OCI-LY1 (cell line): ENCODE measurements at regions not wholly inside any gene's neighbourhood (a gene's known extent, or its start where the extent isn't known, plus 50 kb on each side); places are given as distances from the start of the nearest gene placed in this dataset.

Experiments used
- H2AFZ ChIP-seq: fragments of 200-600 bp; sonication (generic), shearing (Covaris generic); 2 replicates; pipeline ENCODE4 v1.6.0; 2014; ENCODE audit warnings: antibody characterized with exemption, mild to moderate bottlenecking, low read length
- H3F3A ChIP-seq: fragments of 200-600 bp; sonication (generic), shearing (Covaris generic); 2 replicates; pipeline ENCODE4 v1.6.0; 2014; ENCODE audit warnings: mild to moderate bottlenecking, antibody characterized with exemption, low read length, moderate library complexity; ENCODE audit not compliant: insufficient read depth
- H3K27ac ChIP-seq: fragments of 200-600 bp; sonication (generic); 2 replicates; pipeline ENCODE4 v1.5.1; 2014; ENCODE audit warnings: low read length, mixed run types, mild to moderate bottlenecking, low read depth; ENCODE audit not compliant: poor library complexity, severe bottlenecking
- H3K27me3 ChIP-seq: fragments of 200-600 bp; sonication (generic); 2 replicates; pipeline ENCODE4 v1.6.0; 2014; ENCODE audit warnings: antibody characterized with exemption, mild to moderate bottlenecking, low read length, moderate library complexity; ENCODE audit not compliant: insufficient read depth
- H3K36me3 ChIP-seq: fragments of 200-600 bp; sonication (generic); 2 replicates; pipeline ENCODE4 v1.6.1; 2014; ENCODE audit warnings: mild to moderate bottlenecking, antibody characterized with exemption, low read length, moderate library complexity, mixed read lengths; ENCODE audit not compliant: insufficient read depth
- H3K4me1 ChIP-seq: fragments of 200-600 bp; sonication (generic); 2 replicates; pipeline ENCODE4 v1.5.1; 2014; ENCODE audit warnings: mild to moderate bottlenecking, low read length, moderate library complexity; ENCODE audit not compliant: insufficient read depth, severe bottlenecking
- H3K4me2 ChIP-seq: fragments of 200-600 bp; sonication (generic), shearing (Covaris generic); 2 replicates; pipeline ENCODE4 v1.6.1; 2014; ENCODE audit warnings: low read length
- H3K4me3 ChIP-seq: fragments of 200-600 bp; sonication (generic); 2 replicates; pipeline ENCODE4 v1.5.1; 2014; ENCODE audit warnings: low read length, low read depth, mild to moderate bottlenecking, mixed read lengths; ENCODE audit not compliant: poor library complexity, severe bottlenecking
- H3K79me2 ChIP-seq: fragments of 200-600 bp; shearing (Covaris generic); 2 replicates; pipeline ENCODE4 v1.6.1; 2016; ENCODE audit warnings: mixed run types, low read length, mixed read lengths; ENCODE audit not compliant: insufficient read depth
- H3K9ac ChIP-seq: fragments of 200-600 bp; sonication (generic), shearing (Covaris generic); 2 replicates; pipeline ENCODE4 v1.6.1; 2014; ENCODE audit warnings: mild to moderate bottlenecking, low read length, mixed read lengths
- H3K9me2 ChIP-seq: fragments of 200-600 bp; sonication (generic), shearing (Covaris generic); 2 replicates; pipeline ENCODE4 v1.6.1; 2014; ENCODE audit warnings: low read depth, mild to moderate bottlenecking, low read length, mixed read lengths
- H3K9me3 ChIP-seq: fragments of 200-600 bp; shearing (Covaris generic); 2 replicates; pipeline ENCODE4 v1.6.1; 2014; ENCODE audit warnings: low read length, mixed read lengths
- H4K20me1 ChIP-seq: fragments of 200-600 bp; sonication (generic), shearing (Covaris generic); 2 replicates; pipeline ENCODE4 v1.6.0; 2016; ENCODE audit warnings: mild to moderate bottlenecking, low read length; ENCODE audit not compliant: insufficient read depth
- EZH2 ChIP-seq: fragments of 200-600 bp; sonication (generic), shearing (Covaris generic); IDR thresholded peaks from 2 replicates; pipeline ENCODE4 v1.8.0; 2017; ENCODE audit warnings: borderline replicate concordance, mixed run types, mild to moderate bottlenecking, antibody characterized with exemption, low read length, moderate library complexity, mixed read lengths
- TF ChIP-seq, protein P1 (sequence below): fragments of 200-600 bp; sonication (generic), shearing (Covaris generic); IDR thresholded peaks from 2 replicates; pipeline ENCODE4 v1.5.1; 2017; ENCODE audit warnings: mild to moderate bottlenecking, antibody characterized with exemption, low read length, moderate library complexity, mixed read lengths

GRCh38 chr5:74017112-74017511 is 391.1 kb downstream of the ARHGEF28 start:
- no peak overlapping the region for H3K9ac ChIP-seq
- H3K4me3 ChIP-seq, result no peak overlapping the region
- H3K4me1 ChIP-seq, result no peaks in the 10 kb centered on the region
- no peak overlapping the region for H3K4me2 ChIP-seq
- no peaks in the 10 kb centered on the region for H3K9me2 ChIP-seq
- no peak overlapping the region for H2AFZ ChIP-seq
- H3K36me3 ChIP-seq, result no peaks in the 10 kb centered on the region
- 0 out of 2 replicates have a peak, but pooled peaks cover 3% of the 10 kb centered on the region for H3K27me3 ChIP-seq
- H4K20me1 ChIP-seq, result no peaks in the 10 kb centered on the region
- H3F3A ChIP-seq, result no peaks in the 10 kb centered on the region
- H3K27ac ChIP-seq, result no peak overlapping the region
- no peaks in the 10 kb centered on the region for H3K79me2 ChIP-seq
- H3K9me3 ChIP-seq, result no peaks in the 10 kb centered on the region
- TF ChIP-seq, protein P1, sequence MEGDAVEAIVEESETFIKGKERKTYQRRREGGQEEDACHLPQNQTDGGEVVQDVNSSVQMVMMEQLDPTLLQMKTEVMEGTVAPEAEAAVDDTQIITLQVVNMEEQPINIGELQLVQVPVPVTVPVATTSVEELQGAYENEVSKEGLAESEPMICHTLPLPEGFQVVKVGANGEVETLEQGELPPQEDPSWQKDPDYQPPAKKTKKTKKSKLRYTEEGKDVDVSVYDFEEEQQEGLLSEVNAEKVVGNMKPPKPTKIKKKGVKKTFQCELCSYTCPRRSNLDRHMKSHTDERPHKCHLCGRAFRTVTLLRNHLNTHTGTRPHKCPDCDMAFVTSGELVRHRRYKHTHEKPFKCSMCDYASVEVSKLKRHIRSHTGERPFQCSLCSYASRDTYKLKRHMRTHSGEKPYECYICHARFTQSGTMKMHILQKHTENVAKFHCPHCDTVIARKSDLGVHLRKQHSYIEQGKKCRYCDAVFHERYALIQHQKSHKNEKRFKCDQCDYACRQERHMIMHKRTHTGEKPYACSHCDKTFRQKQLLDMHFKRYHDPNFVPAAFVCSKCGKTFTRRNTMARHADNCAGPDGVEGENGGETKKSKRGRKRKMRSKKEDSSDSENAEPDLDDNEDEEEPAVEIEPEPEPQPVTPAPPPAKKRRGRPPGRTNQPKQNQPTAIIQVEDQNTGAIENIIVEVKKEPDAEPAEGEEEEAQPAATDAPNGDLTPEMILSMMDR, result no peak
- no peak for TF ChIP-seq EZH2

DNA sequence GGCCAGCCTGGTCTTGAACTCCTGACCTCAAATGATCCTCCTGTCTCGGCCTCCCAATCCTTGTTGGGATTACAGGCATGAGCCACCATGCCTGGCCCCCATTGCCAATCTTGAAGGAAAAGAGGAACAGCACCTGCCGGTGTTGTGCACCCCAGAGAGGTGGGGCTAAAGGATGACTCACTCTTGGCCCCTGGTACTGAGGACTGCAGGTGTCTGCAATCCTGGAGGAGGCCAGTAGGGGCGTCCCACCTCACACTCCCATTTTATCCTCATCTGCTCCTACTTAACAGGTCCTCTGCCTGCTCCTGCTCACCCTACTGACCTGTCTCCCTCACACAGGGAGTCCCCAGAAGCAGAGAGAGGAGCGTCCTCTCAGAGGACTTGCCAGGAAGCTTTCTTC is 390.4 kb downstream of the ARHGEF28 start:
- no peaks in the 10 kb centered on the region for H4K20me1 ChIP-seq
- no peaks in the 10 kb centered on the region for H3K4me1 ChIP-seq
- no peak for TF ChIP-seq EZH2
- TF ChIP-seq, protein P1, result peak; percentile 16; the same call in 1 of the 2 replicates
- no peaks in the 10 kb centered on the region for H3K79me2 ChIP-seq
- no peaks in the 10 kb centered on the region for H3K9me3 ChIP-seq
- H3F3A ChIP-seq, result no peaks in the 10 kb centered on the region
- H3K27me3 ChIP-seq, result 0 out of 2 replicates have a peak, but pooled peaks cover 3% of the 10 kb centered on the region
- H3K4me3 ChIP-seq, result no peak overlapping the region
- no peak overlapping the region for H3K27ac ChIP-seq
- H3K9ac ChIP-seq, result no peak overlapping the region
- no peaks in the 10 kb centered on the region for H3K9me2 ChIP-seq
- H2AFZ ChIP-seq, result no peak overlapping the region
- no peaks in the 10 kb centered on the region for H3K36me3 ChIP-seq
- H3K4me2 ChIP-seq, result no peak overlapping the region

DNA sequence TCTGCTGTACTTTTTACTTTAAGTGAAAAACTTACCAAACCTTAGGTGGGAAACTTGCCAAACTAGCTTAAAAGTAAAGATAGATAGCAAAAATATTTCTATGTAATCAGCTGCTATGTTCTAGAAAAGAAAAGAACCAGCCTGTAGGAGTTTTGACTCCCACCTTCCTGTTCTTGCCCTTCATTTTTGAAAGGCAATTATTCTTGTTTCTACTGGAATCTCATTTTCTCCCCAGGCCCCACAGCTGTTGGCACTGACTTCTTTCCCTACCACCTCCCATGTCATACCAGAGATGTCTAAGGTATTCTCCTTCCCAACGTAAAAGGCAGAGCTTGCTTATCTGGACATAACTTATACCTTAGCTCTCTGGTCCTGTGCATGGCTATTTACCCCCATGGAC is 389.7 kb downstream of the ARHGEF28 start:
- Histone ChIP-seq H3K27ac (no peak overlapping the region), H3K9me3 (no peaks in the 10 kb centered on the region), H3K4me2 (no peak overlapping the region), H3K4me1 (no peaks in the 10 kb centered on the region), H3K9me2 (no peaks in the 10 kb centered on the region), H3K27me3 (0 out of 2 replicates have a peak, but pooled peaks cover 3% of the 10 kb centered on the region), H4K20me1 (no peaks in the 10 kb centered on the region), H3K9ac (no peak overlapping the region), H3K4me3 (no peak overlapping the region), H3K36me3 (no peaks in the 10 kb centered on the region), H2AFZ (no peak overlapping the region), H3K79me2 (no peaks in the 10 kb centered on the region), H3F3A (no peaks in the 10 kb centered on the region)
- TF ChIP-seq, protein P1, result no peak
- TF ChIP-seq EZH2, result no peak
